PFSK-1 (cell line): ENCODE measurements at regions not wholly inside any gene's neighbourhood (a gene's known extent, or its start where the extent isn't known, plus 50 kb on each side); places are given as distances from the start of the nearest gene placed in this dataset.

ENCODE experiments used
- POLR2AphosphoS5 ChIP-seq: IDR thresholded peaks from 2 replicates; pipeline ENCODE4 v1.6.1; 2012; ENCODE audit warnings: low read depth, mild to moderate bottlenecking, control low read depth, low read length, moderate library complexity
- REST ChIP-seq, 2 experiments: IDR thresholded peaks; 2 replicates each; pipeline versions ENCODE4 v1.6.1 to v1.8.0; 2011 to 2012; ENCODE audit warnings: low read depth in 2 of 2, low read length in 2 of 2, control low read depth in 1 of 2, inconsistent platforms in 1 of 2, mild to moderate bottlenecking in 1 of 2, moderate library complexity in 1 of 2; ENCODE audit not compliant: insufficient read depth in 1 of 2

- no peak for TF ChIP-seq POLR2AphosphoS5
- no peak for TF ChIP-seq REST (IDR thresholded peaks at IDR 0.05; ENCODE audit: insufficient read depth in 1 of 2, low read depth in 2 of 2, low read length in 2 of 2)
Observed at GRCh38 chr18:25957017-25957416, 133.4 kb downstream of the SS18 start.
